IMR-90 (cell line): ENCODE measurements at regions not wholly inside any gene's neighbourhood (a gene's known extent, or its start where the extent isn't known, plus 50 kb on each side); places are given as distances from the start of the nearest gene placed in this dataset.

Source experiments
- ATAC-seq: fragments of 200-7000 bp; cut with Tn5 transposase; 2 replicates; pipeline ENCODE4 v1.9.1; 2020; ENCODE audit warnings: low read depth, mild to moderate bottlenecking, moderate library complexity
- BruUV-seq: library from RNA; stranded (reverse); fragments of 400-500 nt; replicated peaks from 2 replicates; lab custom pipeline; 2021; lab: Mats Ljungman, UMichigan
- CTCF ChIA-PET: fragments of 300-600 bp; formaldehyde crosslinking; extraction: SDS; loops from one replicate; lab custom pipeline; 2021; ENCODE audit warnings: antibody characterized with exemption; lab: Yijun Ruan, JAX
- POLR2A ChIA-PET: fragments of 300-600 bp; sonication (Branson Sonifier 250); formaldehyde crosslinking; loops from one replicate; lab custom pipeline; 2022; ENCODE audit warnings: antibody characterized with exemption; ENCODE audit not compliant: unreplicated experiment; lab: Charles Lee
- DNase-seq: peaks from one replicate; pipeline ENCODE4 v3.0.0; 2013
- H2AFZ ChIP-seq: replicated peaks from 2 replicates; pipeline ENCODE3; 2013; ENCODE audit warnings: low read length, mild to moderate bottlenecking; ENCODE audit not compliant: poor library complexity
- H2AK5ac ChIP-seq: 2 replicates; pipeline ENCODE4 v1.6.1; 2013; ENCODE audit warnings: low read depth, low read length, inconsistent platforms
- H2AK9ac ChIP-seq: replicated peaks from 2 replicates; pipeline ENCODE3; 2013; ENCODE audit warnings: mild to moderate bottlenecking, low read depth, low read length, moderate library complexity; ENCODE audit not compliant: poor library complexity
- H2BK120ac ChIP-seq: 2 replicates; pipeline ENCODE4 v1.6.1; 2013; ENCODE audit warnings: low read depth, low read length, inconsistent platforms
- H2BK15ac ChIP-seq: 3 replicates; pipeline ENCODE4 v1.6.1; 2013; ENCODE audit warnings: low read depth, low read length, inconsistent platforms
- H2BK20ac ChIP-seq: 2 replicates; pipeline ENCODE4 v1.6.1; 2013; ENCODE audit warnings: low read depth, mild to moderate bottlenecking, inconsistent platforms, low read length, moderate library complexity
- H2BK5ac ChIP-seq: 2 replicates; pipeline ENCODE4 v1.6.1; 2013; ENCODE audit warnings: mild to moderate bottlenecking, low read depth, low read length, inconsistent platforms; ENCODE audit not compliant: poor library complexity, severe bottlenecking
- H3K14ac ChIP-seq: replicated peaks from 2 replicates; pipeline ENCODE4 v1.6.1; 2013; ENCODE audit warnings: low read depth, low read length, inconsistent platforms
- H3K18ac ChIP-seq: 2 replicates; pipeline ENCODE4 v1.6.1; 2013; ENCODE audit warnings: low read depth, low read length, control low read depth
- H3K23ac ChIP-seq: 2 replicates; pipeline ENCODE4 v1.6.1; 2013; ENCODE audit warnings: low read depth, low read length, inconsistent platforms
- H3K27ac ChIP-seq: 2 replicates; pipeline ENCODE4 v1.5.1; 2013; ENCODE audit warnings: mild to moderate bottlenecking, control low read depth, low read length; ENCODE audit not compliant: insufficient read depth
- H3K27me3 ChIP-seq: 2 replicates; pipeline ENCODE4 v1.6.1; 2013; ENCODE audit warnings: low read length; ENCODE audit not compliant: control insufficient read depth, insufficient read depth
- H3K36me3 ChIP-seq: 2 replicates; pipeline ENCODE4 v1.6.1; 2013; ENCODE audit warnings: low read length, mixed read lengths; ENCODE audit not compliant: control insufficient read depth, insufficient read depth
- H3K4ac ChIP-seq: 2 replicates; pipeline ENCODE4 v1.6.1; 2013; ENCODE audit warnings: low read depth, low read length, inconsistent platforms
- H3K4me1 ChIP-seq: 2 replicates; pipeline ENCODE4 v1.6.1; 2013; ENCODE audit warnings: low read length, mixed read lengths; ENCODE audit not compliant: control insufficient read depth, insufficient read depth
- H3K4me2 ChIP-seq: 2 replicates; pipeline ENCODE4 v1.6.1; 2013; ENCODE audit warnings: low read depth, mild to moderate bottlenecking, control low read depth, low read length, moderate library complexity
- H3K4me3 ChIP-seq: 2 replicates; pipeline ENCODE4 v1.5.1; 2013; ENCODE audit warnings: low read depth, mild to moderate bottlenecking, control low read depth, low read length, moderate library complexity; ENCODE audit not compliant: insufficient read depth
- H3K56ac ChIP-seq: 2 replicates; pipeline ENCODE4 v1.6.1; 2013; ENCODE audit warnings: low read length, inconsistent platforms; ENCODE audit not compliant: insufficient read depth; ENCODE audit errors: extremely low read depth
- H3K79me1 ChIP-seq, 2 experiments: 2 replicates each; pipeline ENCODE4 v1.6.1; 2013; ENCODE audit warnings: low read length in 2 of 2, inconsistent platforms in 1 of 2, low read depth in 1 of 2
- H3K9ac ChIP-seq: 2 replicates; pipeline ENCODE4 v1.6.1; 2013; ENCODE audit warnings: low read depth, low read length, control low read depth
- H3K9me1 ChIP-seq: 2 replicates; pipeline ENCODE4 v1.6.1; 2013; ENCODE audit warnings: low read length, inconsistent platforms; ENCODE audit not compliant: insufficient read depth
- H3K9me3 ChIP-seq: 2 replicates; pipeline ENCODE4 v1.6.1; 2013; ENCODE audit warnings: low read length; ENCODE audit not compliant: control insufficient read depth, insufficient read depth
- H4K20me1 ChIP-seq: 2 replicates; pipeline ENCODE4 v1.6.1; 2013; ENCODE audit warnings: low read length, inconsistent platforms; ENCODE audit not compliant: insufficient read depth
- H4K5ac ChIP-seq: 2 replicates; pipeline ENCODE4 v1.6.1; 2013; ENCODE audit warnings: mild to moderate bottlenecking, low read depth, low read length, control low read depth
- H4K8ac ChIP-seq, 2 experiments: 2 replicates each; pipeline ENCODE4 v1.6.1; 2013; ENCODE audit warnings: low read depth in 2 of 2, low read length in 2 of 2, control low read depth in 1 of 2, inconsistent platforms in 1 of 2
- H4K91ac ChIP-seq: 2 replicates; pipeline ENCODE4 v1.6.1; 2013; ENCODE audit warnings: low read depth, low read length, inconsistent platforms; ENCODE audit not compliant: insufficient read depth
- CHD1 ChIP-seq: IDR thresholded peaks from 2 replicates; pipeline ENCODE4 v1.6.1; 2012; ENCODE audit warnings: low read depth, low read length, improper control_type of control experiment
- FOS ChIP-seq: fragments of 150-350 bp; IDR thresholded peaks from 2 replicates; pipeline ENCODE4 v1.6.1; 2016; ENCODE audit warnings: low read depth, low read length
- MAFK ChIP-seq: IDR thresholded peaks from 2 replicates; pipeline ENCODE4 v1.6.1; 2012; ENCODE audit warnings: low read depth, low read length, improper control_type of control experiment
- NFE2L2 ChIP-seq: fragments of 150-350 bp; IDR thresholded peaks from 2 replicates; pipeline ENCODE4 v1.6.1; 2016; ENCODE audit warnings: low read depth, mild to moderate bottlenecking, low read length
- RCOR1 ChIP-seq: IDR thresholded peaks from 2 replicates; pipeline ENCODE4 v1.6.1; 2012; ENCODE audit warnings: mild to moderate bottlenecking, low read length, improper control_type of control experiment; ENCODE audit not compliant: insufficient replicate concordance
- RFX5 ChIP-seq: IDR thresholded peaks from 2 replicates; pipeline ENCODE4 v1.8.0; 2012; ENCODE audit warnings: low read depth, mild to moderate bottlenecking, low read length, moderate library complexity
- WGBS, 2 experiments: methylation state at CpG; one replicate each; pipeline versions ENCODE4 v1.1.5 to v1.1.7; 2013; ENCODE audit warnings: missing lambda C conversion rate in 2 of 2; ENCODE audit not compliant: insufficient read length in 1 of 2; ENCODE audit errors: extremely low coverage in 2 of 2; 5-methylcytosine and 5-hydroxymethylcytosine counted together
- dilution Hi-C: fragments of 300-500 bp; cut with HindIII; formaldehyde crosslinking; loops from one replicate; pipeline ENCODE4 v1.14.3; 2018; ENCODE audit warnings: low sequenced_read_pairs; ENCODE audit not compliant: unreplicated experiment
- in situ Hi-C: fragments of 300-500 bp; cut with MboI; formaldehyde crosslinking; loops from 3 replicates; pipeline ENCODE4 v1.14.3; 2019; ENCODE audit warnings: low sequenced_read_pairs, inconsistent platforms, mixed read lengths
- intact Hi-C: fragments of 100-400 bp; cut with micrococcal nuclease; formaldehyde crosslinking; loops from 2 replicates; pipeline ENCODE4 v1.10.0; 2022
- TF ChIP-seq, protein P1 (sequence below): fragments of 150-350 bp; IDR thresholded peaks from 2 replicates; pipeline ENCODE4 v1.6.1; 2017; ENCODE audit warnings: mild to moderate bottlenecking, antibody characterized with exemption, low read length, low read depth
- TF ChIP-seq, protein P2 (sequence below): conservative IDR thresholded peaks from 2 replicates; pipeline ENCODE4 v1.5.1; 2012; ENCODE audit warnings: mild to moderate bottlenecking, low read depth, low read length, improper control_type of control experiment

DNA sequence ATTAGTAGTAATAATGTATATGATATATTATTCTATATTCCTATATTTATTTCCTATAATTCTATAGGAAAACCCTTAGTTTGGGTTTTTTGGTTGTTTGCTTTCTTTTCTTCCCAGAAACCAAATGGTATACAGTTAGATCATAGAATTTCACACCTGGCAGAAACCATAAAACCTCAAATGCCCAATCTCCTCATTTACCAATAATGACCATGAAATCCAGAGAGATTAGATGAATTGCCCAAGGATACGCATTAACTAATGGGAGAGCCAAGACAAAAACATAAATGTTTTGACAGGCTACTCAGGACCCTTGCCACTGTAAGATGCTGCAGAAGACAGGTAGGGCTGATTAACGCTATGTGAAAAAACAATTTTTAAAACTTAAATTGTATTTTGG is 158.7 kb upstream of the FST start:
- H3K56ac ChIP-seq: no peak overlapping the region
- 0 out of 2 replicates have a peak, but pooled peaks cover 3% of the 10 kb centered on the region for H3K9me1 ChIP-seq
- 0 out of 2 replicates have a peak overlapping the region, but pooled peaks have one; percentile 20 for H3K14ac ChIP-seq
- WGBS, 2 experiments: no CpG with 5 or more reads among the region's 2 CpGs
- peaks cover 7% of the 10 kb centered on the region; the same call in 1 of the 2 replicates for H3K4me1 ChIP-seq
- H4K20me1 ChIP-seq: no peaks in the 10 kb centered on the region
- H3K9me3 ChIP-seq: no peaks in the 10 kb centered on the region
- peak overlapping the region; percentile 36; the same call in 1 of the 3 replicates for H2BK15ac ChIP-seq
- no peak overlapping the region for H3K4me3 ChIP-seq
- H3K27me3 ChIP-seq: no peaks in the 10 kb centered on the region
- H2BK20ac ChIP-seq: no peak overlapping the region
- intact Hi-C loops: loop anchor here (5.0 kb wide), 1 partner anchor 34 kb away; no protein-coding TSS in a partner anchor
- no TSS peak for BruUV-seq
- no peak overlapping the region for H4K91ac ChIP-seq
- no peak overlapping the region for H2AK5ac ChIP-seq
- H2AFZ ChIP-seq: no peak overlapping the region
- no peak overlapping the region for H3K27ac ChIP-seq
- DNase-seq: no peak
- ATAC-seq: no peak
- in situ Hi-C loops: no loop called here
- H3K36me3 ChIP-seq: no peaks in the 10 kb centered on the region
- no peak overlapping the region for H3K23ac ChIP-seq
- H3K9ac ChIP-seq: no peak overlapping the region
- H2BK5ac ChIP-seq: peak overlapping the region; percentile 30
- H4K5ac ChIP-seq: no peak overlapping the region
- TF ChIP-seq FOS (no peak), RFX5 (no peak), NFE2L2 (no peak), CHD1 (no peak), MAFK (no peak), RCOR1 (no peak)
- TF ChIP-seq, protein P1, sequence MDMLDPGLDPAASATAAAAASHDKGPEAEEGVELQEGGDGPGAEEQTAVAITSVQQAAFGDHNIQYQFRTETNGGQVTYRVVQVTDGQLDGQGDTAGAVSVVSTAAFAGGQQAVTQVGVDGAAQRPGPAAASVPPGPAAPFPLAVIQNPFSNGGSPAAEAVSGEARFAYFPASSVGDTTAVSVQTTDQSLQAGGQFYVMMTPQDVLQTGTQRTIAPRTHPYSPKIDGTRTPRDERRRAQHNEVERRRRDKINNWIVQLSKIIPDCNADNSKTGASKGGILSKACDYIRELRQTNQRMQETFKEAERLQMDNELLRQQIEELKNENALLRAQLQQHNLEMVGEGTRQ: no peak
- TF ChIP-seq, protein P2, sequence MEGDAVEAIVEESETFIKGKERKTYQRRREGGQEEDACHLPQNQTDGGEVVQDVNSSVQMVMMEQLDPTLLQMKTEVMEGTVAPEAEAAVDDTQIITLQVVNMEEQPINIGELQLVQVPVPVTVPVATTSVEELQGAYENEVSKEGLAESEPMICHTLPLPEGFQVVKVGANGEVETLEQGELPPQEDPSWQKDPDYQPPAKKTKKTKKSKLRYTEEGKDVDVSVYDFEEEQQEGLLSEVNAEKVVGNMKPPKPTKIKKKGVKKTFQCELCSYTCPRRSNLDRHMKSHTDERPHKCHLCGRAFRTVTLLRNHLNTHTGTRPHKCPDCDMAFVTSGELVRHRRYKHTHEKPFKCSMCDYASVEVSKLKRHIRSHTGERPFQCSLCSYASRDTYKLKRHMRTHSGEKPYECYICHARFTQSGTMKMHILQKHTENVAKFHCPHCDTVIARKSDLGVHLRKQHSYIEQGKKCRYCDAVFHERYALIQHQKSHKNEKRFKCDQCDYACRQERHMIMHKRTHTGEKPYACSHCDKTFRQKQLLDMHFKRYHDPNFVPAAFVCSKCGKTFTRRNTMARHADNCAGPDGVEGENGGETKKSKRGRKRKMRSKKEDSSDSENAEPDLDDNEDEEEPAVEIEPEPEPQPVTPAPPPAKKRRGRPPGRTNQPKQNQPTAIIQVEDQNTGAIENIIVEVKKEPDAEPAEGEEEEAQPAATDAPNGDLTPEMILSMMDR: no peak
- H3K79me1 ChIP-seq: no peaks in the 10 kb centered on the region
- H2BK120ac ChIP-seq: no peak overlapping the region
- H4K8ac ChIP-seq: no peak overlapping the region; a peak in 1 of 4 replicates
- CTCF ChIA-PET: interaction anchor here (1.0 kb wide), 1 partner anchor 9 kb away, joined by 3 read pairs; no protein-coding TSS in a partner anchor
- H2AK9ac ChIP-seq: no peak overlapping the region
- dilution Hi-C loops: no loop called here
- POLR2A ChIA-PET: no interaction called here
- no peak overlapping the region for H3K4me2 ChIP-seq
- H3K18ac ChIP-seq: peak overlapping the region; percentile 86; the same call in 1 of the 2 replicates
- H3K4ac ChIP-seq: no peak overlapping the region
